ENCODE measurements at regions not wholly inside any gene's neighbourhood (a gene's known extent, or its start where the extent isn't known, plus 50 kb on each side); places are given as distances from the start of the nearest gene placed in this dataset.

- Histone ChIP-seq H2AFZ (ENCODE audit: low read depth, low read length) (no peak overlapping the region), H3K9me3 (ENCODE audit: low read length) (no peaks in the 10 kb centered on the region), H3K4me3 (ENCODE audit: low read length) (no peak overlapping the region), H3K27me3 (ENCODE audit: insufficient read depth, low read length) (no peaks in the 10 kb centered on the region), H3K36me3 (ENCODE audit: insufficient read depth, low read length) (no peaks in the 10 kb centered on the region), H3K4me1 (ENCODE audit: insufficient read depth, low read length) (no peaks in the 10 kb centered on the region)
Measured at GRCh38 chr1:239718571-239718970, 332.2 kb downstream of the CHRM3 start.

GRCh38 chr1:239718997-239719628 lies 332.7 kb downstream of the CHRM3 start:
- Histone ChIP-seq H3K27me3 (ENCODE audit: insufficient read depth, low read length) (no peaks in the 10 kb centered on the region), H3K4me3 (ENCODE audit: low read length) (no peak overlapping the region), H3K4me1 (ENCODE audit: insufficient read depth, low read length) (no peaks in the 10 kb centered on the region), H2AFZ (ENCODE audit: low read depth, low read length) (no peak overlapping the region), H3K36me3 (ENCODE audit: insufficient read depth, low read length) (no peaks in the 10 kb centered on the region), H3K9me3 (ENCODE audit: low read length) (no peaks in the 10 kb centered on the region)

- Histone ChIP-seq H3K9me3 (ENCODE audit: low read length) (no peaks in the 10 kb centered on the region), H3K4me3 (ENCODE audit: low read length) (no peak overlapping the region), H3K36me3 (ENCODE audit: insufficient read depth, low read length) (no peaks in the 10 kb centered on the region), H2AFZ (ENCODE audit: low read depth, low read length) (no peak overlapping the region), H3K4me1 (ENCODE audit: insufficient read depth, low read length) (no peaks in the 10 kb centered on the region), H3K27me3 (ENCODE audit: insufficient read depth, low read length) (no peaks in the 10 kb centered on the region)
Measured at GRCh38 chr1:239719642-239720258, 333.4 kb downstream of the CHRM3 start.

GRCh38 chr1:239722035-239722434 lies 335.7 kb downstream of the CHRM3 start:
- Histone ChIP-seq H3K36me3 (ENCODE audit: insufficient read depth, low read length) (no peaks in the 10 kb centered on the region), H3K4me3 (ENCODE audit: low read length) (no peak overlapping the region), H3K4me1 (ENCODE audit: insufficient read depth, low read length) (peaks cover 8% of the 10 kb centered on the region), H3K9me3 (ENCODE audit: low read length) (no peaks in the 10 kb centered on the region), H2AFZ (ENCODE audit: low read depth, low read length) (no peak overlapping the region), H3K27me3 (ENCODE audit: insufficient read depth, low read length) (no peaks in the 10 kb centered on the region)

- Histone ChIP-seq H3K9me3 (ENCODE audit: low read length) (no peaks in the 10 kb centered on the region), H3K4me1 (ENCODE audit: insufficient read depth, low read length) (peaks cover 8% of the 10 kb centered on the region), H3K27me3 (ENCODE audit: insufficient read depth, low read length) (no peaks in the 10 kb centered on the region), H3K36me3 (ENCODE audit: insufficient read depth, low read length) (no peaks in the 10 kb centered on the region), H2AFZ (ENCODE audit: low read depth, low read length) (no peak overlapping the region), H3K4me3 (ENCODE audit: low read length) (no peak overlapping the region)
Measured at GRCh38 chr1:239723776-239724367, 337.5 kb downstream of the CHRM3 start.

- H3K9me3 ChIP-seq (ENCODE audit: low read length) = no peaks in the 10 kb centered on the region
- H3K27me3 ChIP-seq (ENCODE audit: insufficient read depth, low read length) = no peaks in the 10 kb centered on the region
- H2AFZ ChIP-seq (ENCODE audit: low read depth, low read length) = no peak overlapping the region
- no peaks in the 10 kb centered on the region for H3K36me3 ChIP-seq (ENCODE audit: insufficient read depth, low read length)
- no peak overlapping the region for H3K4me3 ChIP-seq (ENCODE audit: low read length)
- H3K4me1 ChIP-seq (ENCODE audit: insufficient read depth, low read length) = peaks cover 8% of the 10 kb centered on the region
Measured at GRCh38 chr1:239725371-239725770, 339.0 kb downstream of the CHRM3 start.

GRCh38 chr1:239725933-239726332 lies 339.6 kb downstream of the CHRM3 start:
- Histone ChIP-seq H3K9me3 (ENCODE audit: low read length) (no peaks in the 10 kb centered on the region), H3K36me3 (ENCODE audit: insufficient read depth, low read length) (no peaks in the 10 kb centered on the region), H2AFZ (ENCODE audit: low read depth, low read length) (no peak overlapping the region), H3K4me3 (ENCODE audit: low read length) (no peak overlapping the region), H3K27me3 (ENCODE audit: insufficient read depth, low read length) (no peaks in the 10 kb centered on the region), H3K4me1 (ENCODE audit: insufficient read depth, low read length) (peaks cover 8% of the 10 kb centered on the region)

- Histone ChIP-seq H3K36me3 (ENCODE audit: insufficient read depth, low read length) (no peaks in the 10 kb centered on the region), H3K4me3 (ENCODE audit: low read length) (no peak overlapping the region), H3K9me3 (ENCODE audit: low read length) (no peaks in the 10 kb centered on the region), H3K4me1 (ENCODE audit: insufficient read depth, low read length) (peaks cover 7% of the 10 kb centered on the region), H3K27me3 (ENCODE audit: insufficient read depth, low read length) (no peaks in the 10 kb centered on the region), H2AFZ (ENCODE audit: low read depth, low read length) (no peak overlapping the region)
Measured at GRCh38 chr1:239730378-239730777, 344.0 kb downstream of the CHRM3 start.

GRCh38 chr1:239731082-239731748 lies 344.8 kb downstream of the CHRM3 start:
- Histone ChIP-seq H3K9me3 (ENCODE audit: low read length) (no peaks in the 10 kb centered on the region), H3K4me3 (ENCODE audit: low read length) (no peak overlapping the region), H2AFZ (ENCODE audit: low read depth, low read length) (no peak overlapping the region), H3K4me1 (ENCODE audit: insufficient read depth, low read length) (no peaks in the 10 kb centered on the region), H3K27me3 (ENCODE audit: insufficient read depth, low read length) (no peaks in the 10 kb centered on the region), H3K36me3 (ENCODE audit: insufficient read depth, low read length) (no peaks in the 10 kb centered on the region)

GRCh38 chr1:239732770-239733169 lies 346.4 kb downstream of the CHRM3 start:
- H3K9me3 ChIP-seq (ENCODE audit: low read length) = no peaks in the 10 kb centered on the region
- H3K4me1 ChIP-seq (ENCODE audit: insufficient read depth, low read length) = no peaks in the 10 kb centered on the region
- no peak overlapping the region for H2AFZ ChIP-seq (ENCODE audit: low read depth, low read length)
- no peak overlapping the region for H3K4me3 ChIP-seq (ENCODE audit: low read length)
- no peaks in the 10 kb centered on the region for H3K27me3 ChIP-seq (ENCODE audit: insufficient read depth, low read length)
- H3K36me3 ChIP-seq (ENCODE audit: insufficient read depth, low read length) = no peaks in the 10 kb centered on the region

GRCh38 chr1:239733995-239734394 lies 347.6 kb downstream of the CHRM3 start:
- no peaks in the 10 kb centered on the region for H3K9me3 ChIP-seq (ENCODE audit: low read length)

GRCh38 chr1:239735111-239735510 lies 348.7 kb downstream of the CHRM3 start:
- no peak overlapping the region for H2AFZ ChIP-seq (ENCODE audit: low read depth, low read length)
- H3K4me1 ChIP-seq (ENCODE audit: insufficient read depth, low read length) = no peaks in the 10 kb centered on the region
- H3K4me3 ChIP-seq (ENCODE audit: low read length) = no peak overlapping the region
- no peaks in the 10 kb centered on the region for H3K36me3 ChIP-seq (ENCODE audit: insufficient read depth, low read length)
- H3K27me3 ChIP-seq (ENCODE audit: insufficient read depth, low read length) = no peaks in the 10 kb centered on the region
- no peaks in the 10 kb centered on the region for H3K9me3 ChIP-seq (ENCODE audit: low read length)

More at GRCh38 chr1:239733995-239734394, 347.6 kb downstream of the CHRM3 start:
- no peak overlapping the region for H3K4me3 ChIP-seq (ENCODE audit: low read length)
- no peaks in the 10 kb centered on the region for H3K36me3 ChIP-seq (ENCODE audit: insufficient read depth, low read length)
- H2AFZ ChIP-seq (ENCODE audit: low read depth, low read length) = no peak overlapping the region
- no peaks in the 10 kb centered on the region for H3K27me3 ChIP-seq (ENCODE audit: insufficient read depth, low read length)
- no peaks in the 10 kb centered on the region for H3K4me1 ChIP-seq (ENCODE audit: insufficient read depth, low read length)

GRCh38 chr1:239736479-239736878 lies 350.1 kb downstream of the CHRM3 start:
- no peak overlapping the region for H2AFZ ChIP-seq (ENCODE audit: low read depth, low read length)
- no peaks in the 10 kb centered on the region for H3K27me3 ChIP-seq (ENCODE audit: insufficient read depth, low read length)
- no peaks in the 10 kb centered on the region for H3K9me3 ChIP-seq (ENCODE audit: low read length)
- H3K4me1 ChIP-seq (ENCODE audit: insufficient read depth, low read length) = no peaks in the 10 kb centered on the region
- H3K36me3 ChIP-seq (ENCODE audit: insufficient read depth, low read length) = no peaks in the 10 kb centered on the region
- H3K4me3 ChIP-seq (ENCODE audit: low read length) = no peak overlapping the region
